Activated CD8-positive, alpha-beta T cell treated with anti-CD3 and anti-CD28 coated beads, Interleukin-2, amount 10 ng/mL, durations not matched to agents 7 days and 5 days (primary cell): ENCODE measurements at regions not wholly inside any gene's neighbourhood (a gene's known extent, or its start where the extent isn't known, plus 50 kb on each side); places are given as distances from the start of the nearest gene placed in this dataset.

Experiments used
- ATAC-seq: fragments of 150-1000 bp; cut with Tn5 transposase; one replicate; pipeline ENCODE4 v1.10.0; 2021; ENCODE audit warnings: moderate library complexity
- CTCF ChIA-PET: fragments of 350-600 bp; sonication (Branson Sonifier 250); formaldehyde crosslinking; loops from one replicate; lab custom pipeline; 2021; ENCODE audit warnings: antibody characterized with exemption; lab: Charles Lee
- POLR2A ChIA-PET: fragments of 350-600 bp; sonication (Branson Sonifier 250); formaldehyde crosslinking; loops from one replicate; lab custom pipeline; 2021; ENCODE audit warnings: antibody characterized with exemption; lab: Charles Lee
- DNase-seq: peaks from one replicate; pipeline ENCODE4 v3.0.0-alpha.2; 2020
- H3K27ac Mint-ChIP-seq: one replicate; pipeline ENCODE4 v1.8.0; 2021; ENCODE audit warnings: mild to moderate bottlenecking, mixed read lengths
- H3K27me3 Mint-ChIP-seq: one replicate; pipeline ENCODE4 v1.8.0; 2021; ENCODE audit warnings: low read depth, mixed read lengths
- H3K36me3 Mint-ChIP-seq: one replicate; pipeline ENCODE4 v1.8.0; 2021; ENCODE audit warnings: low read depth, mixed read lengths
- H3K4me1 Mint-ChIP-seq: one replicate; pipeline ENCODE4 v1.8.0; 2021; ENCODE audit warnings: low read depth, mixed read lengths
- H3K4me3 Mint-ChIP-seq: one replicate; pipeline ENCODE4 v1.8.0; 2021; ENCODE audit warnings: mild to moderate bottlenecking, mixed read lengths
- H3K9me3 Mint-ChIP-seq: one replicate; pipeline ENCODE4 v1.8.0; 2022; ENCODE audit warnings: mixed read lengths; ENCODE audit not compliant: insufficient read depth

DNA sequence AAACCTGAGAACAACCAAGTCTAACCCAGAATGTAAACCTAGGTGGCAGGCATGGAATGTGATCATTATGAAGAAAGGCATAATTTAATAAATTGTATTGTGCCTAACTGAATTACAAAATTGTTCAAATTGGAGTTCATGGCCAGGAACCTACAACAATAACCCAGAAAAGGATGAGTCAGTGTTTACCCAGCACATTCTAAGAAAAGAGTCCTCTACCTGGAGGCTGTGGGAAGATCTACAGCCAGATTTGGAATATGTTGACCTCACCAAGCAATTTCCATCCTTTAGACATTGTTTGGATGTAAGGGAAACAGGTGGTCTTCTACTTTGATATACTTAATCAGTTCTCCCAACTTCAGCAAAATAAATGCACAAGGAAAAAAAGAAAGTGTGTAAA, 152.2 kb downstream of the TMEM161B start:
- ChIA-PET POLR2A (no interaction called here), CTCF (no interaction called here)
- Mint-ChIP-seq H3K36me3 (no peaks in the 10 kb centered on the region), H3K27ac (no peak overlapping the region), H3K4me1 (no peaks in the 10 kb centered on the region), H3K9me3 (no peaks in the 10 kb centered on the region), H3K4me3 (no peak overlapping the region), H3K27me3 (peaks cover 10% of the 10 kb centered on the region)
- ATAC-seq (no peak), DNase-seq (no peak)

DNA sequence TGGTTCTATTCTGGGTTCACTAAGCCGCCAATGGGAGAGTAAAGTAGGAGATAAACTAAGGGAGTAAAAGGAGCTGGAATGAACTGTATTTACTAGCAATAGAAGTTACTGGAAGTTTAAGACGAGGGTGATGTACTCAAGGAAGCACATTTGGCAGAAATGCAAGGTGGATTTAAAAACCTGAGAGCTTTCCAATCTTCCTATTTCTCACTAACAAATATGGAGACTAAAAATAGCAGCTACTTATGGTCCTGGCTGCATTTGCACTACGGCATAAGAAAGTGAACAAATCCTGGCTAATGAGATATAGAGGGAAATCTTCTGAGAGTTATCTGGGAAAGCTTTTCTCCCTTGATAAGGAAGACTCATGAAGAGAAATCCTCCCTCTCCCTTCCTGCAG, 153.4 kb downstream of the TMEM161B start:
- Mint-ChIP-seq H3K36me3 (no peaks in the 10 kb centered on the region), H3K9me3 (no peaks in the 10 kb centered on the region), H3K27me3 (peaks cover 10% of the 10 kb centered on the region), H3K4me1 (no peaks in the 10 kb centered on the region), H3K27ac (no peak overlapping the region), H3K4me3 (no peak overlapping the region)
- ChIA-PET CTCF (interaction anchor here (1.2 kb wide), 1 partner anchor 13 kb away, joined by 3 read pairs; no protein-coding TSS in a partner anchor), POLR2A (no interaction called here)
- ATAC-seq (no peak), DNase-seq (no peak)

DNA sequence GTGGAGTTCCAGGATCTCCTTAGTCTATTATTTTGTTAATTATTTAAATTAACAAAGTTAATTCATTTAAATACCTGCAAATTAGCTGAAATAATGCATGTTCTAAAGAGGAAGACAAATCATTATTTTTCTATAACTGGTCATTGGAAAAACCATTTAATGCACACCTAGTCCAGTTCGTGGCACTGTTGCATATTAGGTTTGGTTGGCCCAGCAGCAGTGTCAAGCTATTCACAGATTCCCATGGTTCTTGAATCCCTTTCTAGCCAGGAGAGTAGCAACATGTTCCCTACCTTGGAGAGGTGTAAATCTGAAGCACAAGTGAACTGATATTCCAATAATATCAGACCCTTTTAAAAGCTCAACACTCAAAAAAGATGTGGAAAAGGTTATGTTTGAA, 155.2 kb downstream of the TMEM161B start:
- no peaks in the 10 kb centered on the region for H3K36me3 Mint-ChIP-seq
- H3K4me3 Mint-ChIP-seq = no peak overlapping the region
- no peaks in the 10 kb centered on the region for H3K4me1 Mint-ChIP-seq
- ChIA-PET CTCF (no interaction called here), POLR2A (no interaction called here)
- DNase-seq (no peak), ATAC-seq (no peak)
- H3K9me3 Mint-ChIP-seq = no peaks in the 10 kb centered on the region
- H3K27me3 Mint-ChIP-seq = peaks cover 10% of the 10 kb centered on the region
- no peak overlapping the region for H3K27ac Mint-ChIP-seq

DNA sequence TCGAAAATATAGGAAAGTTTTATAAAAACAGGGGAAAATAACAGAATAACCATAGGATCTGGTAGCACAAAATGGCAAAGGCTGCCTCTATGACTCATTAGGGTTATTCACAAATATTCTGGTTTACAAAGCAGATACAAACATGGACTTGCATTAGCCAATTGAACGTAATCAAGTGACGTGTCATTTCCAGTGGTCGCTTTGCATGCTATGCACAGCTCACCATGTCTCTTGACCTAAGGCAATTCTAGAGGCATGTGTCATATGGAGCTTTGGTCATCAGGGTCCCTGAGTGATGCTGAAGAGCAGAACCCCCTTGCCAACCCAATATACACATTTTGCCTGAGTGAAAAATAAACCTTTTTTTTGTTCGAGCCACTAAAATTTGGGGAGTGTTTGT, 158.8 kb downstream of the TMEM161B start:
- Mint-ChIP-seq H3K4me1 (no peaks in the 10 kb centered on the region), H3K27ac (no peak overlapping the region), H3K9me3 (no peaks in the 10 kb centered on the region), H3K36me3 (no peaks in the 10 kb centered on the region), H3K4me3 (no peak overlapping the region), H3K27me3 (peaks cover 2% of the 10 kb centered on the region)
- ChIA-PET POLR2A (no interaction called here), CTCF (no interaction called here)
- DNase-seq = no peak
- no peak for ATAC-seq

DNA sequence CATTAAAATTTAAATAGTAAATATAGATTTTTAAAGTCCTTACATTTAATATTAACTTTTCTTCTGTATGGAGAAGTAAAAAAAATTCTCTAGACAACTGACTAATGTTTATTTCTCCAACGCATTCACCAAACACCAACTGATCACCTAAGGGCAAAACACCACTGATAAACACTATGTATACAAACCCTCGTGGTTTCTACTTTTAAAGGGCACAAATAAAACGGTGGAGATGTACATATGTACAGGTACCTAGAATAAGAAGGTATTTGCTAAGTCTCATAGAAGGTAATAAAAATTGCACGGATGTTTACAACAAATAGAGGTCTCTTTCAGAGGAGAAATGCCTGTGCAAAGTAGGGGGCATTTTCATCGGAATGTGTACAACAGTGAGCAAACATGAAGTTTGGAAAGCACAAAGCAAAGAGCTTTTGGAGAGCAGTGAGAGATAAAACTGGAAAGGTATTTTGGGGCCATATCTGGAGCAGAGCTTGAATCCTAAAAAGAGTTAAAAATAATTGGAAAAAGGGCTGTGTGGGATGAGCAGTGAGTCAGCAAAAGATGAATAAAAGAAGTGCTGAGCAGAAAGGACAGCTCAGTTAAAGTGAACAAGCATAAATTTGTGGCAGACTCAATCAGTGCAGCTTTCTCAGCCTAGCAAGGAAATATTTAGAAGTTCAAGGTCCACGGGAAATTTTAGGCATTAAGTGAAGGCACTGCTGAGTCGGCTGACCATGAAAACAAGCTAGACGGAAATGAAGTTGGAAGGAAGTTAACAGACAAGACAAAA, 160.0 kb downstream of the TMEM161B start:
- H3K27ac Mint-ChIP-seq = no peak overlapping the region
- H3K4me3 Mint-ChIP-seq = no peak overlapping the region
- no peaks in the 10 kb centered on the region for H3K4me1 Mint-ChIP-seq
- ATAC-seq = no peak
- ChIA-PET POLR2A (no interaction called here), CTCF (no interaction called here)
- no peak for DNase-seq
- H3K27me3 Mint-ChIP-seq = no peaks in the 10 kb centered on the region
- no peaks in the 10 kb centered on the region for H3K9me3 Mint-ChIP-seq
- no peaks in the 10 kb centered on the region for H3K36me3 Mint-ChIP-seq

DNA sequence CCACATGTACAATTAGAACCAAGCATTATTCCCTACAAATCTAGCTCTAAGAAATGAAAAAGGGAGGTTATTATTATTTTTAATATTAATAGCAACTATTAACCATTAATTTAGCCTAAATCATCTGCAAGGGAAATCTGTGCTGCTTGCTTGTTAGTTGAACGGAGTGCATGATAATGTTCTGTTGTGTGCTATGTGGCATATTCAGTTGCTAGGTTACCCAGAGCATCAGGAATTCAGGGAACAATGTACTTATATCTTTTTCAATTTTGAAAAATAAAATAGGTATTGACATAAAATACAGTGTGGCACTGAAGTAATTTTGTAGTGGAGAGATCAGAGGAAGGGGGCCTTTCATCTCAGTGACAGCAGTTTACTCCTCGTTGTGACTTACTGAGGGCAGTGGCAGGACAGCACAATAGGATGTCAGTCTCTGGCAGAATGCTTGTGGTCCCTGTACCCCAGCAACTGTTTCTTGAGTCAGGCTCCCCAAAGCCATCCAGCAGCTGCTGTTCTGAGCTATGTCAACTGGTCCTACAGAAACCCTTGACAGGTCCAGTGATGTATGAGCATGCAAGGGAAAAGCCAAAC, 173.6 kb downstream of the TMEM161B start:
- no peak overlapping the region for H3K4me3 Mint-ChIP-seq
- H3K4me1 Mint-ChIP-seq = no peaks in the 10 kb centered on the region
- ChIA-PET POLR2A (no interaction called here), CTCF (no interaction called here)
- H3K27ac Mint-ChIP-seq = no peak overlapping the region
- ATAC-seq = no peak
- no peaks in the 10 kb centered on the region for H3K9me3 Mint-ChIP-seq
- no peak for DNase-seq
- H3K27me3 Mint-ChIP-seq = no peaks in the 10 kb centered on the region
- no peaks in the 10 kb centered on the region for H3K36me3 Mint-ChIP-seq

DNA sequence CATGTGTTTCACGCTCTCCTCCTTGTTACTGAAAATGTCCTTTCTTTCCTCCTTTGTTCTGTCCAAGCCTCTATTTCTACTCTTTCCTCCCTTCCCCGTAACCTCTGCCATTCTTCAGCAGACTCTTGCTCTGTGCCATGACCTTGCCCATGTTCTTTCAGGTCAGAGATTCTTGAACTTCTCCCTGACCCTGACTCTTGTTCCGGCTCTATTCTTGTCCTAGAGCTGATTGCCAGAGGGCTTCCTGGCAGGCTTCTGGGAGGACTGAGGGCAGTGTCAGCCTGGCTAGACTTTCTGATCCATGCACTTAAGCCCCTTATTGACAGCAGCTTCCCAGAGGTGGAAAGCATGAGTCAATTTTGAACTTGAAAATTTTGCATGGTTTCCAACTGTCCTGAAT, 174.2 kb downstream of the TMEM161B start:
- H3K4me1 Mint-ChIP-seq = no peaks in the 10 kb centered on the region
- no peak for ATAC-seq
- H3K27me3 Mint-ChIP-seq = no peaks in the 10 kb centered on the region
- no peaks in the 10 kb centered on the region for H3K9me3 Mint-ChIP-seq
- DNase-seq = no peak
- ChIA-PET CTCF (no interaction called here), POLR2A (no interaction called here)
- H3K27ac Mint-ChIP-seq = no peak overlapping the region
- H3K36me3 Mint-ChIP-seq = no peaks in the 10 kb centered on the region
- no peak overlapping the region for H3K4me3 Mint-ChIP-seq

DNA sequence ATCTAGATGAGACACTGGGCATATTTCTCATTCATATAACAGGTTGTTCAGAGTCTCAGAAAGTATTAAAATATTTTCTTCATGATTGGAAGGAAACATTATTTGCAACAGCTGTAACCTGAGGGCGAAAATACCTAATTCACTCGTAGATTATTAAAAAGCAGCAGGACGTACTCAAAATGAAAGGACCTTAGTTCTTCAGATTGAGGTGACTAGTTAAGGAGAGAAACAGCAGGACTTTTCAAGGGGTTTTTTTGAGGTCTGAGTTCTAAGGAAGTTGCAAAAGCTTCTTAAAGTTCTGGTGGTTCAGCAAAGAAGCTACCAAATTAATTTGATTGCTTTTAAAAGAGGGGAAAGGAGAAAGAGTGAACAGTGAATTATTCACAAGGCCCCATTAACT, 174.9 kb downstream of the TMEM161B start:
- Mint-ChIP-seq H3K9me3 (no peaks in the 10 kb centered on the region), H3K4me1 (no peaks in the 10 kb centered on the region), H3K27me3 (no peaks in the 10 kb centered on the region), H3K36me3 (no peaks in the 10 kb centered on the region), H3K4me3 (no peak overlapping the region), H3K27ac (no peak overlapping the region)
- DNase-seq = no peak
- CTCF ChIA-PET = no interaction called here
- POLR2A ChIA-PET = no interaction called here
- no peak for ATAC-seq

DNA sequence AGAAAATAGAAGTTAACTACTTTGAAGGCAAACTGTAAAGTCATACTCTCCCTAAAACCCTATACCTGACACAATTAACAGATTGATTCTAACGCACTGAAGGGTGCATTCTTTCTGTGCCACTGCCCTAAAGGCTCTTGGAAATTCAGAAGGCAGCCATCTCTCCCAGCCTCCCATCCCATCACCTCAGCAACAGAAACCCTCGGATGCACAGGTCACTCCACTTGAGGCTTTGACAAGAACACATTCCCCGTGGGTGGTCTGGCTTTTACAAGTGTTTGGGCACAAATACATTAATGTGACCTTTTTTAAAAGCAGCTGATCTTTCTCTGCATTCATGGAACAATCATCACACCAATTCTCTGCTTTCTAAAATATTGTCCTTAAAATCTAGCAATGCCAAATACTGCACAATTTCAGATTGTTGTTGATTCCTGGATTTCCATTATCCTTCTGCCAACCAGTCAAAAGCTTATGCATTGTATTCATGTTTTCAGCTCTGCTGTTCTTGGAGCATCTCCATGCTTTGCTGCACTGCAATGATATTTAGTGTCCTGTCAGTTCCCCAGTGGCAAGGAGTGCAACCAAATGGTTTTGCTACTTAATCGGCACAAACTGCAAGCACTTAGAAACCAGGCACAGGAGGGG, 175.6 kb downstream of the TMEM161B start:
- Mint-ChIP-seq H3K9me3 (no peaks in the 10 kb centered on the region), H3K4me3 (no peak overlapping the region), H3K27me3 (no peaks in the 10 kb centered on the region), H3K36me3 (no peaks in the 10 kb centered on the region), H3K4me1 (no peaks in the 10 kb centered on the region), H3K27ac (no peak overlapping the region)
- DNase-seq (no peak), ATAC-seq (no peak)
- ChIA-PET POLR2A (no interaction called here), CTCF (no interaction called here)

DNA sequence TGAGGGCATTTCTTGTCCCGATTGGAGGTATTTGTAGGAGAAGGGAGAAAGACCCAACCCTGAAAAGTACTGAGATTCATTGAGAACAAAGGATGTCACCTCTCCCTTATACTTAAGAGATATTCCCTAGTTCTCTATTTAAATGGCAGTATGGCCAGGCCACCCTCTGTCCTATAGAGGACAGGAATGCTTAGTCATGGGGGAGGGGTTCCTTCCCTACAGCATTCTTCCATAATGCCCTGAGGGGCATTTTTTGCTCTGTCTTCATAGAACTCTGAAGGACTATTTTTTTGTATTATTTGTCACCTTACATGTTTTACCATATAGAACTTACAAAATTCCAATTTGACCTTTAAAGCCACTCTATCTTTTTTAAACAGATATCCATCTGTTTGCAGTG, 176.3 kb downstream of the TMEM161B start:
- no peaks in the 10 kb centered on the region for H3K36me3 Mint-ChIP-seq
- no peak for ATAC-seq
- CTCF ChIA-PET = no interaction called here
- H3K4me3 Mint-ChIP-seq = no peak overlapping the region
- POLR2A ChIA-PET = no interaction called here
- H3K27ac Mint-ChIP-seq = no peak overlapping the region
- no peak for DNase-seq
- no peaks in the 10 kb centered on the region for H3K27me3 Mint-ChIP-seq
- no peaks in the 10 kb centered on the region for H3K4me1 Mint-ChIP-seq
- H3K9me3 Mint-ChIP-seq = no peaks in the 10 kb centered on the region

DNA sequence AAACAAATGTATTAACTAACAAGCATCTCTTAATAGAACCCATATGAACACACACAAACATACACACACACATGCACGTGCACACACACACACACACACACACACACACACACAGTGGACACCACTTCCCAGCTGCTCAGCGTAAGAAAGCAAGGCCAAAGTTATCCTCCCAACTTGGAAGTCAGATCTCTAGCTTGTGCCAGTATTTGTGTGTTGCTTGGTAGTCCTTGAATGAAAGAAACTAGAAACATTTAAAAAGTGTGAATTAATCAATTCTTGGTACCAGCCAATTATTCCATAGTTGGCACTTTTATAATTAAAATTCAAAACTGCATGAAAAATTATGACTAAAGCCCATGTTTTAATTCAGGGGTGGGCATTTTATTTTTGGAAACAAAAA, 178.1 kb downstream of the TMEM161B start:
- ATAC-seq (no peak), DNase-seq (no peak)
- no peaks in the 10 kb centered on the region for H3K9me3 Mint-ChIP-seq
- no peaks in the 10 kb centered on the region for H3K27me3 Mint-ChIP-seq
- no peak overlapping the region for H3K4me3 Mint-ChIP-seq
- CTCF ChIA-PET = no interaction called here
- H3K27ac Mint-ChIP-seq = no peak overlapping the region
- H3K36me3 Mint-ChIP-seq = no peaks in the 10 kb centered on the region
- POLR2A ChIA-PET = no interaction called here
- H3K4me1 Mint-ChIP-seq = no peaks in the 10 kb centered on the region

DNA sequence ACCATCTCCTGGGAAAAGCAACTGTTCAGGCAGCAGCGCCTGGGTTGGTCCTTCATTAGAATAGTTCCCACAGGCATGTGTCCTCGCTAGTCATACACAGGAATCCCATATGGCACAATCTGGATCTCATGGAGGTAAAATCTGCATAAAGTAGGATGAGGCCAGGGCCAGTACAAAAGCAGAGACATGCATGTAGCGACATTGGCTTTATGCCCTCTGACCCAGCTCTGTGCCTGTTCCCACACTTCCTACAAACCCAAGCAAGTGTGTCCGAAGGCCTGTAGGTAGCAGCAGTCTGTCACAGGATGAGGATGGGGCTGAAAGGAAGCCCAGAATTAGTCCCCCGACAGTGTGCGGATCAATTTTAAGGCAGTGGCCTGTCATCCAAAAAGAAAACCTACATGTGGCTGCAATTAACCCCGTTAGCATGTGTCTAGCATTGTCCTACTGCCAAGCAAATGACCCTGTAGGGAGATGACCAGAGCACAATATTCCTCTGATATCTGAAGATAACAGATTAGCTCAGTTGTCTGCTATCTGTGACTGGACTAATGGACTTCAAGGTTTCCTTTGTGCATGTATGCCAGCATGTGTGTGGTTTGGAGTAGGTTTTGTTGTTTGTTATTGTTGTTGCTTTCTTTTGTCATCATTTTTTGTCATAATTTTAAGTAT, 178.8 kb downstream of the TMEM161B start:
- no peaks in the 10 kb centered on the region for H3K36me3 Mint-ChIP-seq
- ChIA-PET POLR2A (no interaction called here), CTCF (no interaction called here)
- no peaks in the 10 kb centered on the region for H3K27me3 Mint-ChIP-seq
- H3K4me3 Mint-ChIP-seq = no peak overlapping the region
- no peak for DNase-seq
- H3K4me1 Mint-ChIP-seq = no peaks in the 10 kb centered on the region
- H3K9me3 Mint-ChIP-seq = no peaks in the 10 kb centered on the region
- ATAC-seq = no peak
- no peak overlapping the region for H3K27ac Mint-ChIP-seq
